ENCODE measurements at regions not wholly inside any gene's neighbourhood (a gene's known extent, or its start where the extent isn't known, plus 50 kb on each side); places are given as distances from the start of the nearest gene placed in this dataset.
A peak's percentile ranks its signal among the peaks of the same experiment; 100 is the strongest.

GRCh38 chr4:87717276-87718031 lies 67.4 kb downstream of the DMP1 start:
- DNase-seq (ENCODE audit: low read depth, low spot score), result no peak
- Histone ChIP-seq H2AFZ (ENCODE audit: low read depth, low read length) (no peak overlapping the region), H3K36me3 (ENCODE audit: control insufficient read depth in 2 of 2, extremely low read depth in 1 of 2, insufficient read depth in 2 of 2, low read length in 2 of 2) (no peaks in the 10 kb centered on the region), H3K9me1 (replicated peaks; ENCODE audit: control insufficient read depth, extremely low read depth, insufficient read depth, low read length) (no peaks in the 10 kb centered on the region), H3K27ac (ENCODE audit: insufficient read depth, low read depth, low read length) (no peak overlapping the region), H3K9me3 (replicated peaks; ENCODE audit: control insufficient read depth, insufficient read depth, low read length) (no peaks in the 10 kb centered on the region), H3K4me3 (replicated peaks in 1 of 3; ENCODE audit: insufficient read depth in 1 of 3, low read depth in 1 of 3, low read length in 3 of 3) (no peak overlapping the region), H3K4me2 (ENCODE audit: insufficient read depth, low read length) (no peak overlapping the region), H4K20me1 (replicated peaks; ENCODE audit: control insufficient read depth, extremely low read depth, insufficient read depth, low read length) (no peaks in the 10 kb centered on the region), H3K9ac (replicated peaks; ENCODE audit: extremely low read depth, insufficient read depth, low read length) (no peak overlapping the region), H3K79me2 (ENCODE audit: control insufficient read depth, insufficient read depth, low read length) (no peaks in the 10 kb centered on the region), H3K4me1 (ENCODE audit: control insufficient read depth, extremely low read depth, insufficient read depth, low read length) (no peaks in the 10 kb centered on the region), H3K27me3 (ENCODE audit: control insufficient read depth in 2 of 2, insufficient read depth in 2 of 2, low read length in 2 of 2) (no peaks in the 10 kb centered on the region)
- ChIA-PET CTCF (no interaction called here), POLR2A (no interaction called here)
- intact Hi-C loops (cut with micrococcal nuclease) (no loop called here), dilution Hi-C loops (cut with MboI; ENCODE audit: extremely low pct_ligation_motif_present, low sequenced_read_pairs) (no loop called here)
- no TSS peak for BruUV-seq (replicated peaks)
- TF ChIP-seq FOS (IDR thresholded peaks at IDR 0.05; ENCODE audit: borderline replicate concordance, insufficient read depth, low read length) (peak; percentile 22), EZH2 (IDR thresholded peaks at IDR 0.05; ENCODE audit: borderline replicate concordance, low read depth, low read length, severe bottlenecking) (no peak)
- no peak for FAIRE-seq

DNA sequence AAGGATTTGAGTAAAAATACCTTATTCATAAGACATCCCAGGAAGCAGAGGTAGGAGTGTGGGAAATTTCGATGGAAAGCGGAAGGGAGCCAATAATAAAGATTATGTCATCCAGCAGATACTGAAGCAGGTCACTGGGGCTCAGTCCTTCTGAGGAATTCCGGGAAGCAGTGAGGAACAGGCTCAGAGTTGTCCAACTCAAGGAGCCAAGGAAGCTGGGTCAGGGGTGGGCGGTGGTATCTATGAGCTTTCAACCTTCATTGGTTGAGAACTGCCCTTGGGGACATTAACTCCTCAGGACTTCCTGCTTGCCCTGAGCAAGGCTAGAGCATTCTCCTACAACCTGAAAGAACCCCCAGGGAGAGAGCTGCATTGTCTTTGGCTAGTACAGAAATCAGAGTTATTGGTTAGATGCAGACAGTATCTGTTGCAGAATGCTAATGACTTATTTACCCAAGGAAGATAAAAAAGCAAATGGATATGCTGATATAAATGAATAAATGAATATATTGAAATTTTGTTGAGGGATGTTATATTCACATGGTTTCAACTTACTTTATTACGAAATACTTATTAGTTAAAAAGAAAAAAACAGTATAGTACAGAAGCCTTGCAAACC lies 68.2 kb downstream of the DMP1 start:
- H3K4me2 ChIP-seq (ENCODE audit: insufficient read depth, low read length), result no peak overlapping the region
- DNase-seq (ENCODE audit: low read depth, low spot score), result no peak
- no peak for FAIRE-seq
- H4K20me1 ChIP-seq (replicated peaks; ENCODE audit: control insufficient read depth, extremely low read depth, insufficient read depth, low read length), result no peaks in the 10 kb centered on the region
- TF ChIP-seq CTCF (IDR thresholded peaks at IDR 0.05; ENCODE audit: extremely low read depth in 1 of 2, insufficient read depth in 1 of 2, low read depth in 1 of 2, low read length in 2 of 2) (no peak), MAX (IDR thresholded peaks at IDR 0.05; ENCODE audit: insufficient read depth, insufficient read length) (no peak), POLR2A (IDR thresholded peaks at IDR 0.05; ENCODE audit: low read depth, low read length) (no peak), POLR2AphosphoS5 (IDR thresholded peaks at IDR 0.05; ENCODE audit: insufficient read depth, low read depth, low read length) (no peak), FOS (IDR thresholded peaks at IDR 0.05; ENCODE audit: borderline replicate concordance, insufficient read depth, low read length) (no peak), EZH2 (IDR thresholded peaks at IDR 0.05; ENCODE audit: borderline replicate concordance, low read depth, low read length, severe bottlenecking) (no peak), JUN (IDR thresholded peaks at IDR 0.05; ENCODE audit: borderline replicate concordance, insufficient read depth, insufficient read length, low read depth) (no peak)
- no peaks in the 10 kb centered on the region for H3K9me1 ChIP-seq (replicated peaks; ENCODE audit: control insufficient read depth, extremely low read depth, insufficient read depth, low read length)
- no peaks in the 10 kb centered on the region for H3K4me1 ChIP-seq (ENCODE audit: control insufficient read depth, extremely low read depth, insufficient read depth, low read length)
- H3K9me3 ChIP-seq (replicated peaks; ENCODE audit: control insufficient read depth, insufficient read depth, low read length), result no peaks in the 10 kb centered on the region
- ChIA-PET POLR2A (no interaction called here), CTCF (no interaction called here)
- no TSS peak for BruUV-seq (replicated peaks)
- no peak overlapping the region for H3K9ac ChIP-seq (replicated peaks; ENCODE audit: extremely low read depth, insufficient read depth, low read length)
- dilution Hi-C loops (cut with MboI; ENCODE audit: extremely low pct_ligation_motif_present, low sequenced_read_pairs) (no loop called here), intact Hi-C loops (cut with micrococcal nuclease) (no loop called here)
- no peaks in the 10 kb centered on the region for H3K79me2 ChIP-seq (ENCODE audit: control insufficient read depth, insufficient read depth, low read length)
- H3K27ac ChIP-seq (ENCODE audit: insufficient read depth, low read depth, low read length), result no peak overlapping the region
- no peak overlapping the region for H2AFZ ChIP-seq (ENCODE audit: low read depth, low read length)
- H3K36me3 ChIP-seq (ENCODE audit: control insufficient read depth in 2 of 2, extremely low read depth in 1 of 2, insufficient read depth in 2 of 2, low read length in 2 of 2), result no peaks in the 10 kb centered on the region
- no peaks in the 10 kb centered on the region for H3K27me3 ChIP-seq (ENCODE audit: control insufficient read depth in 2 of 2, insufficient read depth in 2 of 2, low read length in 2 of 2)
- no peak overlapping the region for H3K4me3 ChIP-seq (replicated peaks in 1 of 3; ENCODE audit: insufficient read depth in 1 of 3, low read depth in 1 of 3, low read length in 3 of 3)

Data from endothelial cell of umbilical vein (primary cell).